ENCODE measurements at regions not wholly inside any gene's neighbourhood (a gene's known extent, or its start where the extent isn't known, plus 50 kb on each side); places are given as distances from the start of the nearest gene placed in this dataset.

GRCh38 chr16:6678586-6678985, 654.1 kb upstream of the RBFOX1 start:
- intact Hi-C loops (cut with micrococcal nuclease; ENCODE audit: unreplicated experiment), result no loop called here
- Histone ChIP-seq H3K4me2 (ENCODE audit: low read length) (no peak overlapping the region), H3K79me2 (ENCODE audit: insufficient read depth, low read depth, low read length) (no peaks in the 10 kb centered on the region), H2AFZ (ENCODE audit: low read length) (no peak overlapping the region), H3K27ac (ENCODE audit: low read depth, low read length, poor library complexity, severe bottlenecking) (no peak overlapping the region), H3K9me2 (ENCODE audit: insufficient read depth, low read length) (no peaks in the 10 kb centered on the region), H3K36me3 (ENCODE audit: insufficient read depth, low read length) (no peaks in the 10 kb centered on the region), H3K4me1 (ENCODE audit: insufficient read depth, low read length, poor library complexity, severe bottlenecking) (no peaks in the 10 kb centered on the region), H3K9me3 (ENCODE audit: low read length) (no peaks in the 10 kb centered on the region), H4K20me1 (ENCODE audit: insufficient read depth, low read length) (no peaks in the 10 kb centered on the region), H3K4me3 (ENCODE audit: low read depth, low read length, poor library complexity, severe bottlenecking) (no peak overlapping the region)
- DNase-seq (ENCODE audit: low spot score), result no peak
- no TSS peak for BruUV-seq (replicated peaks)
- ChIA-PET POLR2A (interaction anchor here (0.6 to 0.7 kb wide), 3 partner anchors 11 to 317 kb away, joined by 3 read pairs; no protein-coding TSS in a partner anchor), CTCF (ENCODE audit: unreplicated experiment) (no interaction called here)
- no peak for TF ChIP-seq EZH2phosphoT487 (IDR thresholded peaks at IDR 0.05; ENCODE audit: borderline replicate concordance, low read depth, low read length)
- TF ChIP-seq, protein P1, sequence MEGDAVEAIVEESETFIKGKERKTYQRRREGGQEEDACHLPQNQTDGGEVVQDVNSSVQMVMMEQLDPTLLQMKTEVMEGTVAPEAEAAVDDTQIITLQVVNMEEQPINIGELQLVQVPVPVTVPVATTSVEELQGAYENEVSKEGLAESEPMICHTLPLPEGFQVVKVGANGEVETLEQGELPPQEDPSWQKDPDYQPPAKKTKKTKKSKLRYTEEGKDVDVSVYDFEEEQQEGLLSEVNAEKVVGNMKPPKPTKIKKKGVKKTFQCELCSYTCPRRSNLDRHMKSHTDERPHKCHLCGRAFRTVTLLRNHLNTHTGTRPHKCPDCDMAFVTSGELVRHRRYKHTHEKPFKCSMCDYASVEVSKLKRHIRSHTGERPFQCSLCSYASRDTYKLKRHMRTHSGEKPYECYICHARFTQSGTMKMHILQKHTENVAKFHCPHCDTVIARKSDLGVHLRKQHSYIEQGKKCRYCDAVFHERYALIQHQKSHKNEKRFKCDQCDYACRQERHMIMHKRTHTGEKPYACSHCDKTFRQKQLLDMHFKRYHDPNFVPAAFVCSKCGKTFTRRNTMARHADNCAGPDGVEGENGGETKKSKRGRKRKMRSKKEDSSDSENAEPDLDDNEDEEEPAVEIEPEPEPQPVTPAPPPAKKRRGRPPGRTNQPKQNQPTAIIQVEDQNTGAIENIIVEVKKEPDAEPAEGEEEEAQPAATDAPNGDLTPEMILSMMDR (conservative IDR thresholded peaks at IDR 0.05; ENCODE audit: low read length), result no peak

DNA sequence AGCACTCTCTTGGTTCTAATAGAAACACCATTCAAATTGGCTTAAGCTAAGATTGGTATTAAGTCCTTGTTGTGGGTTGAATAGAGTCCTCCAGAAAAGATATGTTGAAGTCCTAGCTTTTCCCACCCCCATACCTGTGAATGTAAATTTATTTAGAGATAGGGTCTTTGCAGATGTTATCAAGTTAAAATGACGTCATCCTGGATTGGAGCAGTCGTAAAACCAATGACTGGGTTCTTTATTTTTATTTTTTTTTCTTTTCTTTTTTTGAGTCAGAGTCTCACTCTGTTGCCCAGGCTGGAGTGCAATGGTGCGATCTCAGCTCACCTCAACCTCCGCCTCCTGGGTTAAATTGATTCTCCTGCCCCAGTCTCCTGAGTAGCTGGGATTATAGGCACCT, 658.6 kb upstream of the RBFOX1 start:
- no peaks in the 10 kb centered on the region for H3K36me3 ChIP-seq (ENCODE audit: insufficient read depth, low read length)
- H3K4me1 ChIP-seq (ENCODE audit: insufficient read depth, low read length, poor library complexity, severe bottlenecking), result no peaks in the 10 kb centered on the region
- H2AFZ ChIP-seq (ENCODE audit: low read length), result no peak overlapping the region
- H3K79me2 ChIP-seq (ENCODE audit: insufficient read depth, low read depth, low read length), result no peaks in the 10 kb centered on the region
- H3K27ac ChIP-seq (ENCODE audit: low read depth, low read length, poor library complexity, severe bottlenecking), result no peak overlapping the region
- no peak for DNase-seq (ENCODE audit: low spot score)
- no TSS peak for BruUV-seq (replicated peaks)
- no peaks in the 10 kb centered on the region for H3K9me2 ChIP-seq (ENCODE audit: insufficient read depth, low read length)
- intact Hi-C loops (cut with micrococcal nuclease; ENCODE audit: unreplicated experiment), result no loop called here
- H4K20me1 ChIP-seq (ENCODE audit: insufficient read depth, low read length), result no peaks in the 10 kb centered on the region
- CTCF ChIA-PET (ENCODE audit: unreplicated experiment), result no interaction called here
- TF ChIP-seq, protein P1 (conservative IDR thresholded peaks at IDR 0.05; ENCODE audit: low read length), result no peak
- TF ChIP-seq EZH2phosphoT487 (IDR thresholded peaks at IDR 0.05; ENCODE audit: borderline replicate concordance, low read depth, low read length), result no peak
- H3K9me3 ChIP-seq (ENCODE audit: low read length), result no peaks in the 10 kb centered on the region
- no peak overlapping the region for H3K4me3 ChIP-seq (ENCODE audit: low read depth, low read length, poor library complexity, severe bottlenecking)
- H3K4me2 ChIP-seq (ENCODE audit: low read length), result no peak overlapping the region
- POLR2A ChIA-PET, result interaction anchor here (0.6 kb wide), 1 partner anchor 1434 kb away, joined by 3 read pairs; no protein-coding TSS in a partner anchor

DNA sequence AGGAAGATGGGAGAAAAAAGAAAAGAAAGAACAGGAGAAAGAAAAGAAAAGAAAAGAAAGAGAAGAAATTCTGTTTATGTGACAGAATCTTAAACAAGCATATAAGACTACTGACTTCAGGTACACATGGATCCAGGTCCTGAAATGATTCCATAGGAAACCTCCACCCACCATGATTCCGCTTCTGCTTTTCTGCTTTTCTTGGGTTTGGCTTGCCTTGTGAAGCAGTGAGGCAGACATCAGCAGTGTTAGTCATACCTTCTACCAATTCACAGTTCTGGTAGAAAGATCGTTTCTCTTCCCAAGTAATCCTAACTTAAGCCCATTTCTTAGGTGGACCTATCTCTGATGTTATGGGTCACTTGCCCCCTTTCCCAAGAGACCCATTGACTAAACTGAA, 660.1 kb upstream of the RBFOX1 start:
- Histone ChIP-seq H4K20me1 (ENCODE audit: insufficient read depth, low read length) (no peaks in the 10 kb centered on the region), H3K27ac (ENCODE audit: low read depth, low read length, poor library complexity, severe bottlenecking) (no peak overlapping the region), H3K79me2 (ENCODE audit: insufficient read depth, low read depth, low read length) (no peaks in the 10 kb centered on the region), H3K4me2 (ENCODE audit: low read length) (no peak overlapping the region), H3K9me3 (ENCODE audit: low read length) (no peaks in the 10 kb centered on the region), H3K4me3 (ENCODE audit: low read depth, low read length, poor library complexity, severe bottlenecking) (no peak overlapping the region), H2AFZ (ENCODE audit: low read length) (no peak overlapping the region), H3K9me2 (ENCODE audit: insufficient read depth, low read length) (no peaks in the 10 kb centered on the region), H3K4me1 (ENCODE audit: insufficient read depth, low read length, poor library complexity, severe bottlenecking) (no peaks in the 10 kb centered on the region), H3K36me3 (ENCODE audit: insufficient read depth, low read length) (no peaks in the 10 kb centered on the region)
- no peak for TF ChIP-seq EZH2phosphoT487 (IDR thresholded peaks at IDR 0.05; ENCODE audit: borderline replicate concordance, low read depth, low read length)
- TF ChIP-seq, protein P1 (conservative IDR thresholded peaks at IDR 0.05; ENCODE audit: low read length), result no peak
- no peak for DNase-seq (ENCODE audit: low spot score)
- ChIA-PET CTCF (ENCODE audit: unreplicated experiment) (no interaction called here), POLR2A (no interaction called here)
- intact Hi-C loops (cut with micrococcal nuclease; ENCODE audit: unreplicated experiment), result no loop called here
- no TSS peak for BruUV-seq (replicated peaks)
